Mesothelial cell of epicardium (in vitro differentiated cells): ENCODE measurements at regions not wholly inside any gene's neighbourhood (a gene's known extent, or its start where the extent isn't known, plus 50 kb on each side); places are given as distances from the start of the nearest gene placed in this dataset.
"Not testable (repeated sequence)": the region's sequence is repeated elsewhere in the genome, so short reads cannot be mapped to it uniquely, and the experiment has no call there.

Source experiments
- DNase-seq, 2 experiments: peaks; one replicate each; pipeline ENCODE4 v3.0.0; 2021; ENCODE audit warnings: low spot score in 2 of 2; ENCODE audit not compliant: unreplicated experiment in 2 of 2
- H3K27ac Mint-ChIP-seq: 2 replicates; pipeline ENCODE4 v1.8.0; 2021; ENCODE audit warnings: mixed read lengths
- H3K27me3 Mint-ChIP-seq: 2 replicates; pipeline ENCODE4 v1.8.0; 2021; ENCODE audit warnings: low read depth, mixed read lengths
- H3K36me3 Mint-ChIP-seq: 2 replicates; pipeline ENCODE4 v1.8.0; 2021; ENCODE audit warnings: mixed read lengths
- H3K4me1 Mint-ChIP-seq: 2 replicates; pipeline ENCODE4 v1.8.0; 2021; ENCODE audit warnings: mixed read lengths
- H3K4me3 Mint-ChIP-seq: 2 replicates; pipeline ENCODE4 v1.8.0; 2021; ENCODE audit warnings: mild to moderate bottlenecking, moderate library complexity, mixed read lengths
- H3K9me3 Mint-ChIP-seq: 2 replicates; pipeline ENCODE4 v1.8.0; 2021; ENCODE audit warnings: mixed read lengths
- CTCF ChIP-seq: fragments of 200-600 bp; sonication (generic); IDR thresholded peaks from one replicate; pipeline ENCODE4 v1.5.0; 2021; ENCODE audit warnings: antibody characterized with exemption; ENCODE audit not compliant: unreplicated experiment

GRCh38 chr13:44784708-44785080 is 204.6 kb downstream of the NUFIP1 start:
- Mint-ChIP-seq H3K4me1 (no peaks in the 10 kb centered on the region), H3K27me3 (no peaks in the 10 kb centered on the region), H3K4me3 (no peak overlapping the region), H3K36me3 (no peaks in the 10 kb centered on the region), H3K27ac (no peak overlapping the region), H3K9me3 (no peaks in the 10 kb centered on the region)
- no peak for TF ChIP-seq CTCF
- DNase-seq, result no peak

GRCh38 chr13:44783994-44784707 is 205.1 kb downstream of the NUFIP1 start:
- H3K36me3 Mint-ChIP-seq, result no peaks in the 10 kb centered on the region
- no peaks in the 10 kb centered on the region for H3K27me3 Mint-ChIP-seq

GRCh38 chr13:44780591-44781280 is 204.6 kb upstream of the TSC22D1 start:
- H3K9me3 Mint-ChIP-seq, result peaks cover 7% of the 10 kb centered on the region
- TF ChIP-seq CTCF, result no peak
- H3K27ac Mint-ChIP-seq, result no peak overlapping the region
- no peaks in the 10 kb centered on the region for H3K36me3 Mint-ChIP-seq
- H3K4me3 Mint-ChIP-seq, result no peak overlapping the region
- DNase-seq, result no peak
- H3K4me1 Mint-ChIP-seq, result no peaks in the 10 kb centered on the region
- H3K27me3 Mint-ChIP-seq, result no peaks in the 10 kb centered on the region

More at GRCh38 chr13:44783994-44784707, 205.1 kb downstream of the NUFIP1 start:
- Mint-ChIP-seq H3K27ac (no peak overlapping the region), H3K4me3 (no peak overlapping the region), H3K9me3 (no peaks in the 10 kb centered on the region), H3K4me1 (no peaks in the 10 kb centered on the region)
- TF ChIP-seq CTCF, result no peak
- DNase-seq, result no peak

DNA sequence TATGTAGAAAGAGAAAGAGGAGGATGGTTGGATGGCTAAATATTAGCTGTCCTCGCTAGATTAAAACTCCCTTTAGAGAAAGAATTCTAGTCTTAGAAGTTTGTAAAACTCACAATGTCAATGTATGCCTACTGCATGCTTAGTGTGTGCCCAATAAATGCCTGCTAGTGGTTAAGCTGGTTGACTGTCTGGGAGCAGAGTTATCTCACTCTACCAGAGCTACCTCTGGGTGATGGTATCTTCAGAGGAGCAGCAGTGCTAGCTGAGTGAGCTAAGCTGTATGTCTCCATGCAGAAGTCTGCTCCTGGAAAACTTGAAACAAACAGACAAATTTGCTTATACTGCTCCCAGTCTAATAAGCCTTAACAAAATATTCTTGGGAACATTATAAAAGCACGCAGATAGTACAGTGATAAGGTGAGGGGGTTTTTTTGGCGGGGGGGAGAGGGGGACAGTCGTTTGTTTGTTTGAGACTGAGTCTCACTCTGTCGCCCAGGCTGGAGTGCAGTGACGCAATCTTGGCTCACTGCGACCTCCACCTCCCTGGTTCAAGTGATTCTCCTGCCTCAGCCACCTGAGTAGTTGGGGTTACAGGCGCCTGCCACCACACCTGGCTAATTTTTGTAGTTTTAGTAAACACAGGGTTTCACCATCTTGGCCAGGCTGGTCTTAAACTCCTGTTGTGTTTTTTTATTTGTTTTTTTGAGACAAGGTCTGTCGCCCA is 202.8 kb upstream of the TSC22D1 start:
- H3K27me3 Mint-ChIP-seq, result no peaks in the 10 kb centered on the region

GRCh38 chr13:44775290-44775689 is 199.2 kb upstream of the TSC22D1 start:
- not testable (repeated sequence) for DNase-seq, H3K27me3 Mint-ChIP-seq, H3K4me1 Mint-ChIP-seq, H3K27ac Mint-ChIP-seq, H3K36me3 Mint-ChIP-seq, H3K4me3 Mint-ChIP-seq
- peaks cover 21% of the 10 kb centered on the region for H3K9me3 Mint-ChIP-seq

More for the DNA sequence above, 202.8 kb upstream of the TSC22D1 start:
- Mint-ChIP-seq H3K4me1 (no peaks in the 10 kb centered on the region), H3K9me3 (peaks cover 21% of the 10 kb centered on the region), H3K27ac (no peak overlapping the region), H3K4me3 (no peak overlapping the region), H3K36me3 (no peaks in the 10 kb centered on the region)
- DNase-seq, result no peak
- TF ChIP-seq CTCF, result no peak

DNA sequence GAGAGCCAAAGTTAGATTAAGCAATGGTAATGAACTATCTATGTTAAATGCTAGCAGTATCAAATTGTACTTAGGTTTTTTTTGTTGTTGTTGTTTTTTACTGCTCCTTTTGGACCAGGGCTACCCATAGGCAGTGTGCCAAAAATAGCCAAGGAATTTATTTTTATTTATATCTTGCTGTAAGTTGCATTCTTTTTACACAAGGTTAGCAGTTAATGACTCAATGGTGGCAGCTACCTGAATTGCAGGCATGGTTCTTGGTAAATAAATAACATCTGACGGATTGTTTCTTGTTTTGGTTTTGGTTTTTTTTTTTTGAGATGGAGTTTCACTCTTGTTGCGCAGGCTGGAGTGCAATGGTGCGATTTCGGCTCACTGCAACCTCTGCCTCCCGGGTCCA is 194.8 kb upstream of the TSC22D1 start:
- DNase-seq, result no peak
- no peak overlapping the region for H3K4me3 Mint-ChIP-seq
- H3K27ac Mint-ChIP-seq, result no peak overlapping the region
- peaks cover 16% of the 10 kb centered on the region for H3K9me3 Mint-ChIP-seq
- no peak for TF ChIP-seq CTCF
- H3K4me1 Mint-ChIP-seq, result no peaks in the 10 kb centered on the region
- H3K27me3 Mint-ChIP-seq, result no peaks in the 10 kb centered on the region
- no peaks in the 10 kb centered on the region for H3K36me3 Mint-ChIP-seq
